ENCODE measurements at regions not wholly inside any gene's neighbourhood (a gene's known extent, or its start where the extent isn't known, plus 50 kb on each side); places are given as distances from the start of the nearest gene placed in this dataset.

DNA sequence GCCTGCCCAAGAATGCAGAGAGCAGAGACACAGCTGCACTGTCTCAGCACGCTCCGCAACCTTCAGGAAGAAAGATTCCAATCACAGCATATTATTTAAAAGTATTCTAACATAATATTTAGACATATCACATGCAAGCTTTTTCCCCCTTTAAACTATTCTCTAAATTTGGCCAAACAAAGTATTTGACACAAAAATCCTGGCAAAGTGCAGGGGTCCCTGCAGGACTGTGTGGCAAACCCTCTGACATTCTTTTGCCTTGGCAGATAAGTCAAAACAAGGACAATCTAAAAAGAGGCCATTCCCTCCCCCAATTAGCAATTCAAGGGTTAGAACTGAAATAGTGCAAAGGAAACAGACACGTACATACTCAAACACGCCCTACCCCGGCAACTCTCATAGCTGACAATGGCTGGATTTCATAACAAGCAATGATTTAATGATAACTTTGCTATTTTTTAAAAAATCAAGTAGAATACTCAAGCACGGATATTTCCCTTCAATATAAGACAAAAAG lies 225.3 kb downstream of the MRPL39 start:
- TF ChIP-seq, protein P1, sequence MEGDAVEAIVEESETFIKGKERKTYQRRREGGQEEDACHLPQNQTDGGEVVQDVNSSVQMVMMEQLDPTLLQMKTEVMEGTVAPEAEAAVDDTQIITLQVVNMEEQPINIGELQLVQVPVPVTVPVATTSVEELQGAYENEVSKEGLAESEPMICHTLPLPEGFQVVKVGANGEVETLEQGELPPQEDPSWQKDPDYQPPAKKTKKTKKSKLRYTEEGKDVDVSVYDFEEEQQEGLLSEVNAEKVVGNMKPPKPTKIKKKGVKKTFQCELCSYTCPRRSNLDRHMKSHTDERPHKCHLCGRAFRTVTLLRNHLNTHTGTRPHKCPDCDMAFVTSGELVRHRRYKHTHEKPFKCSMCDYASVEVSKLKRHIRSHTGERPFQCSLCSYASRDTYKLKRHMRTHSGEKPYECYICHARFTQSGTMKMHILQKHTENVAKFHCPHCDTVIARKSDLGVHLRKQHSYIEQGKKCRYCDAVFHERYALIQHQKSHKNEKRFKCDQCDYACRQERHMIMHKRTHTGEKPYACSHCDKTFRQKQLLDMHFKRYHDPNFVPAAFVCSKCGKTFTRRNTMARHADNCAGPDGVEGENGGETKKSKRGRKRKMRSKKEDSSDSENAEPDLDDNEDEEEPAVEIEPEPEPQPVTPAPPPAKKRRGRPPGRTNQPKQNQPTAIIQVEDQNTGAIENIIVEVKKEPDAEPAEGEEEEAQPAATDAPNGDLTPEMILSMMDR (IDR thresholded peaks at IDR 0.05; ENCODE audit: poor library complexity, severe bottlenecking) = no peak
- TF ChIP-seq, protein P2, sequence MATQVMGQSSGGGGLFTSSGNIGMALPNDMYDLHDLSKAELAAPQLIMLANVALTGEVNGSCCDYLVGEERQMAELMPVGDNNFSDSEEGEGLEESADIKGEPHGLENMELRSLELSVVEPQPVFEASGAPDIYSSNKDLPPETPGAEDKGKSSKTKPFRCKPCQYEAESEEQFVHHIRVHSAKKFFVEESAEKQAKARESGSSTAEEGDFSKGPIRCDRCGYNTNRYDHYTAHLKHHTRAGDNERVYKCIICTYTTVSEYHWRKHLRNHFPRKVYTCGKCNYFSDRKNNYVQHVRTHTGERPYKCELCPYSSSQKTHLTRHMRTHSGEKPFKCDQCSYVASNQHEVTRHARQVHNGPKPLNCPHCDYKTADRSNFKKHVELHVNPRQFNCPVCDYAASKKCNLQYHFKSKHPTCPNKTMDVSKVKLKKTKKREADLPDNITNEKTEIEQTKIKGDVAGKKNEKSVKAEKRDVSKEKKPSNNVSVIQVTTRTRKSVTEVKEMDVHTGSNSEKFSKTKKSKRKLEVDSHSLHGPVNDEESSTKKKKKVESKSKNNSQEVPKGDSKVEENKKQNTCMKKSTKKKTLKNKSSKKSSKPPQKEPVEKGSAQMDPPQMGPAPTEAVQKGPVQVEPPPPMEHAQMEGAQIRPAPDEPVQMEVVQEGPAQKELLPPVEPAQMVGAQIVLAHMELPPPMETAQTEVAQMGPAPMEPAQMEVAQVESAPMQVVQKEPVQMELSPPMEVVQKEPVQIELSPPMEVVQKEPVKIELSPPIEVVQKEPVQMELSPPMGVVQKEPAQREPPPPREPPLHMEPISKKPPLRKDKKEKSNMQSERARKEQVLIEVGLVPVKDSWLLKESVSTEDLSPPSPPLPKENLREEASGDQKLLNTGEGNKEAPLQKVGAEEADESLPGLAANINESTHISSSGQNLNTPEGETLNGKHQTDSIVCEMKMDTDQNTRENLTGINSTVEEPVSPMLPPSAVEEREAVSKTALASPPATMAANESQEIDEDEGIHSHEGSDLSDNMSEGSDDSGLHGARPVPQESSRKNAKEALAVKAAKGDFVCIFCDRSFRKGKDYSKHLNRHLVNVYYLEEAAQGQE (IDR thresholded peaks at IDR 0.05; ENCODE audit: borderline replicate concordance) = no peak
- TF ChIP-seq MXI1 (conservative IDR thresholded peaks at IDR 0.05; ENCODE audit: poor library complexity, severe bottlenecking) = no peak
- no peak for TF ChIP-seq POLR2AphosphoS5 (IDR thresholded peaks at IDR 0.05)

All from neural cell (in vitro differentiated cells).